Urothelium cell line (cell line): ENCODE measurements at regions not wholly inside any gene's neighbourhood (a gene's known extent, or its start where the extent isn't known, plus 50 kb on each side); places are given as distances from the start of the nearest gene placed in this dataset.

Experiments
- DNase-seq: peaks from one replicate; pipeline ENCODE4 v3.0.0; 2011; ENCODE audit warnings: low spot score, mixed read lengths
- FAIRE-seq: peaks from 2 replicates; lab custom pipeline; 2011; peaks lifted over from hg19 to GRCh38; lab: Jason Lieb, UNC

GRCh38 chr2:19300961-19301360 is 57.5 kb downstream of the OSR1 start:
- no peak for FAIRE-seq
- DNase-seq = no peak

DNA sequence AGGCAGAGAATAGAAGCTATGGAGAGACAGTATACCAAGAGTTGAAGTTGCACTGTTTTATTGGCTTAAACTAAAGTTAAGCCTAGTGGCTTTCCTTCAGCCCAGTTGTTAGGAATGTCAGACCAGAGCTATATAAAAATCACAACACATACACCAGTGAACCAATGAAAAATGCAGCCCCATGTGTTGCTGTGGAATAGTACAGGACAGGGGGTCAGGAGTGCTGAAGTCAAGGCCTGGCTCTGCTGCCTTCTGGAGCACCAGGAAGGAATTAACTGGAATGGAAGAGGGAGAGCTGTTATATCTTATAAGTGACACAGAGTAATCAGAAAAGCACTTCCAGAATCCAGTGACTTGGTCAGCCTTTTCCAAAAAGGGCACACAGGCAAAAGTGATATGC is 58.9 kb downstream of the OSR1 start:
- DNase-seq (no peak), FAIRE-seq (no peak)

GRCh38 chr2:19299032-19299431 is 59.4 kb downstream of the OSR1 start:
- DNase-seq (no peak), FAIRE-seq (no peak)

DNA sequence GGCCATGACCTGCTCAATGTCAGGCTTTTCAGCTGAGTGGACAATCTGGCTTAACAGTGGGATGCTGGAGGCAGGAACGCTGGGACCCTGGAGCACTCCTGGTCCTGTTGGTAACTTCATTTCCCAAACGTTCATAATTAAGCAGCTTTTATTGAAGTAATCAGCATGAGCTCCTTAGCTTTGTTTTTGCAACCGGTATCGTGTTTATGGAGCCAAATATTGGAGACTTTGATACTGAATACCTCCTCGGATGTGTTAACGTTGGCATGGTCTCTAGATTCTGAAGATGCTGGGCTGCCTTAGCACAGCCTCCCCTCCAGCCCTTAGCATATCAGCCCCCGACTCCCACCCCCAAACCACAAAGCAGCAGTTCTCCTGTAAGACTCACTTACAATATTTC is 60.7 kb downstream of the OSR1 start:
- FAIRE-seq (no peak), DNase-seq (no peak)

DNA sequence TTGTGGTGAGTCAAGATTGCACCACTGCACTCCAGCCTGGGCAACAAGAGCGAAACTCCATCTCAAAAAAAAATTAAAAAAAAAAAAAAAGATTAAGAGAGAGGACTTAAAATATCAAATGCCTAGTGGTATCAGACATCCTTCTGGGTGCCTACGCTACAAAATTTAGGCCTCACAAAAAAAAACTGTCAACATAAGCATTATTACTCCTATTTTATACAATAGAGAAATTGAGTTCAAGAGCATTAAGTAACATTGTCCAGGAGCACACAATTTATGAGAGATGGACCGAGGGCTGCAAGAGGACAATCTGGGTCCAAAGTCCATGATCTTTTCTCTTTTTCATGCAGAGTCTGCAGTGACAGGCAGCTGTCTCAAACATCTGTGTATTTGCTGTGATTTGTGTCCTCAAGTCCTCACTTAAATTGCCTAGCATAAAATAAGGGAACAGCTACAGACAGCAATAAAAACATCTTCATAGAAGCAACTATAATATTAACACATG is 62.4 kb downstream of the OSR1 start:
- DNase-seq (no peak), FAIRE-seq (no peak)

GRCh38 chr2:19292007-19292406 is 66.4 kb downstream of the OSR1 start:
- FAIRE-seq = peak; percentile 52
- DNase-seq = no peak

DNA sequence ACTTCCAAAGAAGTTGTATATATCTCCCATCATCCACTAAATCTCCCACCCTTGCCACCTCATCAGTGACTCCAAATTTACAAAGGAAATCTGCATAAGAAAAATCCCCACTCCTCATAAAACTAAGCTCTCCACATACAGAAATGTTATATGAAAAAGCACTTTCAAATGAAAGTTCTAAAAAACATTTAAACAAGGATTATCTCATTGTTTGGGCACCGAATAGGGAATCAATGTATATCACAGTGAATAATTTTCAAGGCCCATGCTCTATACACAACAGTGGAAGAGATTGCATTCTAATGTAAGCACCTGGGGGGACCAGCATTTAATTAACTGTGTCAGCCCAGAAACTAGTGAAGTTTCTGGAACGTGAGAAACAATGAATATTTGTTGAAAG is 70.1 kb downstream of the OSR1 start:
- no peak for FAIRE-seq

DNA sequence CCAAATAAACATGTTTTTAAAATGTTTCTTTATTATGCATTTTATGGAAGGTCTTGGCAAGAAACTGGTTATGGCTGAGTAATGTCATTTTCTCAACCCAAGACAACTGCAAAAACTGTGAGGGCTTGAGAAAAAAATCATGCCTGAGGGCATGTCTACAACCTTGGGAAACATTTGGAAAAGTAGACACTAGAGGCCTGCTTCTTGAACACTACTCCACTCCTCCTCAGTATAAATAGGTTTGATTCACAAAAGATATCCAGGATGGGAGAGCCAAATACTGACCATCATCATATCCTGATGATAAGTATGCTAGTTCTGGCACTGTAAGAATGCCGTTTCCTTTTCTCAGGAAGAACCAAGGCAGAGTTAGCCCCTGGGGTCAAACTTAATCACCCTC is 71.1 kb downstream of the OSR1 start:
- no peak for DNase-seq
- FAIRE-seq = no peak

More for the DNA sequence above, 70.1 kb downstream of the OSR1 start:
- DNase-seq = no peak

GRCh38 chr2:19282305-19282704 is 76.1 kb downstream of the OSR1 start:
- no peak for FAIRE-seq
- no peak for DNase-seq

GRCh38 chr2:19274439-19274838 is 84.0 kb downstream of the OSR1 start:
- FAIRE-seq = no peak

GRCh38 chr2:19272941-19273470 is 85.4 kb downstream of the OSR1 start:
- no peak for DNase-seq
- FAIRE-seq = no peak

More at GRCh38 chr2:19274439-19274838, 84.0 kb downstream of the OSR1 start:
- no peak for DNase-seq

- DNase-seq (no peak), FAIRE-seq (peak; percentile 48)
These were observed 86.4 kb downstream of the OSR1 start for GRCh38 chr2:19272039-19272438.

- DNase-seq (no peak), FAIRE-seq (no peak)
These were observed 93.6 kb downstream of the OSR1 start for GRCh38 chr2:19264852-19265251.

- no peak for FAIRE-seq
These were observed 96.3 kb downstream of the OSR1 start for GRCh38 chr2:19262150-19262549.

GRCh38 chr2:19261061-19261460 is 97.4 kb downstream of the OSR1 start:
- no peak for DNase-seq
- no peak for FAIRE-seq

More at GRCh38 chr2:19262150-19262549, 96.3 kb downstream of the OSR1 start:
- DNase-seq = no peak

DNA sequence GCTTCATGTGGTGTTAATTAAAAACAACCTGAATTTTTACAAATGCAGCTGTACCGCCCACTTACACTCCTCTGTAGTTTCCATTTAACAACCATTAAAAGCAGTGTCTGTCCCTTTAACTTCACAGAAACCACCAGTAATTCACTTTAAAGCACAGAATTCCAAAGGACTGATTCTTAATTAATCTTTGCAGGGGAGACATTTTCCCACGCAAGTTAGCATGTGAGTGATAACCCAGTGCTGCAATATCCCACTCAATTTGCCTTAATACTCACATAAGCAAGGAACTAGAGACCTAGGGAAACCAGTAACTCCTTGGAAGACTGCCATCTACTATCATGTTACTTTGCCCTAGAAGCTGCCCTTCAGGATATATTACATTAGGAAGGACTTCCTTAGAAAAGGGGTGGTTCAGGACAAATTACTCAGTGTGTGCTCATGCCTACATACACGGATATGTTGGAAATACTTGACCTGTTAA is 102.3 kb downstream of the OSR1 start:
- no peak for FAIRE-seq
- DNase-seq = no peak

DNA sequence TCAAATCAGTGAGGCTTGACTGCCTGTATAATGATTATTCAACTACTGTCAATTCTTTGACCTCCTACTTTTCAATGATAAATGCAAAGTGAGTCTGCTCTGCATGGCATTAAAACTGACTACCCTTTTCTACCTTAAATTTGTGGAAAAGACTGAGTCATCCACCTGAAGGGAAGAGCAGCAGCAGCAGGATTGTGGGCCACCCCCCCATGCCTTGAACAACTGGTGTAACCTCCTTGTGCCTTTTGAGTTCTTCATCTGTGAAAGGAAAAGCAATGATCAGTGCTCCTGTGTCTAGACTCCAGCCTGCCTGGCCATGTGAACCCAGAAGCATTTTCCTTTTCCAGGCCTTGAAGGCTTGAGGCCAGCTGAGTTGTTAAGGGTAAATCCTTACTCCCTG is 102.9 kb downstream of the OSR1 start:
- no peak for DNase-seq
- FAIRE-seq = no peak

- FAIRE-seq (no peak), DNase-seq (no peak)
These were observed 106.9 kb downstream of the OSR1 start for GRCh38 chr2:19251554-19251953.

DNA sequence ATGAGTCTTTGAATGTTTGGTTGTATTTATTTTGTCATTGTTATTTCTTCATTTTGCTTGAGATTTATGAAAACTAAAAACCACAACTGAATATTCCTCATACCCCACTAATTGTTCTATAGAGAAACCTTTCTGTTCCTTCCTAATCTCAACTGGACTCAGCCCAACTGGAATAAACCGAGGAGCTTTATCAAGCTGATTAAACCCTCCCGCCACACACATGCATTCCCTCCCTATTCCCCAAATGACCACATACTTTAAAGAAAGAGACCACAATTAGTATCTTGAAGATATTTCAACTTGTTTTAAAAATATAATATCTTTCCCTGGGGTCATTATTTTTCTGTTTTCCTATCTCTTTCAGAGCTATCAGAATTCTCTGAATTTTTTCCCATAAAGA is 107.5 kb downstream of the OSR1 start:
- no peak for FAIRE-seq
- DNase-seq = no peak

DNA sequence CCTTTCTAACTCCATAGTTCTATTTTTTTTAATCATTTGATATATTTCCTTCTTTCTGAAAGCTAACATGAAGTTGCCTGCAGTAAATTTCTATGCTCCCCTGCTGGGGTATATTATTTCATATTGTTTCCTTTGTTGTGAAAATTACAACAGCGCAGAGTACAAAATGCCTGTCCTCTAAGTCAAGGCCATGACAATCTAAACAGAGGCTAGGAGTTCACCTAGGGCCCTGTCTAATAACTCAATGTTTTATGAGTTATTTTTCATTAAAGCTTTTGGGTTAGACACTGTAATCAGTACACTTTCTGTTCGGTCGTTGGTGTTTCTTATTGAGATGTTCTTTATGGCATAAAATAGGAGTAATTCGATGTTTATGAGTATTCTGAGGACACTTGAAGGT is 111.2 kb downstream of the OSR1 start:
- DNase-seq (no peak), FAIRE-seq (no peak)

GRCh38 chr2:19246496-19246895 is 111.9 kb downstream of the OSR1 start:
- no peak for FAIRE-seq
- no peak for DNase-seq

- FAIRE-seq = no peak
- DNase-seq = no peak
These were observed 113.7 kb downstream of the OSR1 start for GRCh38 chr2:19244460-19245363.
